NCI-H510A treated with DMSO at 0.1 percent for 48 hours (cell line): ENCODE measurements at regions not wholly inside any gene's neighbourhood (a gene's known extent, or its start where the extent isn't known, plus 50 kb on each side); places are given as distances from the start of the nearest gene placed in this dataset.
"Not testable (repeated sequence)": the region's sequence is repeated elsewhere in the genome, so short reads cannot be mapped to it uniquely, and the experiment has no call there.

Experiments
- DNase-seq: peaks from one replicate; lab custom pipeline; 2025; lab: John Stamatoyannopoulos, UW

DNA sequence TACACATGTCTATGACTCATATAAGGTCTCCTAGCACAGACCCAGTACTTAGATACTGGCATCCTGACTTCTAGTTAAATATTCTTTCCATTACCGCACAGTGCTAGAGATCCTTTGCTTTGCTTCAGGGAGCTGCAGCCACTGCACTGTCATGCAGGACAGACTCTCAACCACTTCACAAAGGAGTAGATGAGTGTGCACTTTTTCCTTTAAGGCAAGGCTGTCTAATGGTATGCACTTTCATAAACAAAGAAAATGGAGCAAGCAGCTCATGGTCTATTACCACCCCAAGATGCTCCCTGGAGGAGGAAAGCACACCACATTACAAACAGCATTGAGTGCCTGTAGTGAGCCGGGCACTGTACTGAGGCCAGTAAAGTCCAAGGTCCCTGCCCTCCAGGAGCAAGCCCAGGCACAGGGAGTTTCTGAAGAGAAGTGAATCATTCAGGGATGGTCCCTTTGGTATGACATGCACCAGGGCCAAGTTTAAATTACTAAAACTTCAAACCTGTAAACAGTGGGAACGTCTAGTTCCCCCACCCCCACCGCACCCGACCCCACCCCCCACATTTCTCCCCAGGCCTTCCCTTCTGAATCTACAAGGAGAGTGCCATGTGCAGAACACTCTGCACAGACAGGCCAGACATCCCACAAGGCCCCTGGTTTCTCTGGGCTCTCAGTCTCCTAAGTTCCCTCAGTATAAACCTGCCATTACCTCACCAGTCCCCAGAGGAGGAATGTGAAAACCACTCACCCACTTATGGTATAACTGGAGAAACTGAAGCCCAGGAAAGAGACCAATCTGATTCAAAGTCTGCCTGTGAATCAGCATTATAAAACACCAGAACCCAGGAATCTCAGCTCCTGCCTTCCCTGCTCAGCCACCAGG lies 107.8 kb upstream of the BCL6 start:
- DNase-seq, result no peak

DNA sequence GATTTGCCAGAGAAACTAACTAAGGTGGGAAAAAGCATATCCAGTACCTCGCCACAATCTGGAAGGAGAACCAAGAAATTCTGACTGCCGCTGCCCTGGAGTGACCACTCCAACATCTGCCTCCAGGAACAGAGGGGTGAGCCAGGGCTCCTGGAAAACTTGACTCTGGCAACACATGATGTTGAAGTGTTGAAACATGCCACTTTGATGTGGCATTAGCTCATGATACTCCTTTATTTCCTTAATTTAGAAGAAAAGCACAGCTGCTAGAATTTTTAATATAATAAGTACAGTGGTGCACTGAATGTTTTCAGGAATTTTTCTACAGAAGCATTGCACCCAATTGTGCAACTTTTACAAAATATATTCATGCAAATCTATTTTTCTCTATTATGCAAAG lies 109.9 kb upstream of the BCL6 start:
- no peak for DNase-seq

- no peak for DNase-seq
These were observed 111.3 kb upstream of the BCL6 start for GRCh38 chr3:187856555-187856954.

GRCh38 chr3:187858041-187858440 lies 112.8 kb upstream of the BCL6 start:
- DNase-seq, result no peak

- no peak for DNase-seq
These were observed 113.4 kb upstream of the BCL6 start for GRCh38 chr3:187858711-187859110.

- not testable (repeated sequence) for DNase-seq
These were observed 117.5 kb upstream of the BCL6 start for GRCh38 chr3:187862701-187863277.

DNA sequence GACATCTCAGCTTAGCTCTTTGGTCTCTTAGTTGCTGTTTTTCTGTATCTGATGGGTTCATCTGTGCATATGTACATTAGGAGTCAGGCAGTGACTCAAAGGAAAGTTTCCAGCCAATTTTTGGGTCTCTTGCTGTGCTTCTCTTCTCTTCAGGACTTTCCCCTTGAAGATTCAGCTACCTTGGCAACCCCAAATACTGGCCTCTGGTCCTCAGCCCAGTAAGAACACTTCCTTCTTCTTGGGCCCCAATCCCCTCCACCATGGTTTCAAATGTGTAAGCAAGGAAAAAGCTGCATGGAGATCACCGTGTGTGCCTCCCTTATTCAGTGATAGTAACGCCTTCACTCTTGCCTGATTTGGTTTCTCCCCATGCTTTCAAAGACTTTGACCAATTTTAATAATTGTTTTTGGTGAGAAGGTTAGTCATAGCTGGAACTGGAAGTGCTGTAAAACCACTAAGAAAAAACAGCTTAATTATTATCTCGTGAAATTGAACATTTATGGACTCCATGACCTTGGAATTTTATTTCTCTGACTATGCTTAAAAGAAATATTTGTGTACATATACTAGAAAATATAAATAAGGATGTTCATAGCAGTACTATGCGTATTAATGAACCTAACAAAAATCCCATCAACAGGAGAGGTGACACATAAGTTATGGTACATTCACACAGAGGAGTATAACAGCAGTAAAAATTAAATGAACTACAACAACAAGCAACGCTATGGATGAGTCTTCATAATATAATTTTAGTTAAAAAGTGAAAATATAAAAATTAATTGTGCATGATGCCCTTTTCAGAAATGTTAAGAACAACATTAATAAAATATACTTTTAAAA lies 125.3 kb upstream of the BCL6 start:
- DNase-seq, result no peak

- no peak for DNase-seq
These were observed 125.9 kb upstream of the BCL6 start for GRCh38 chr3:187871204-187871591.

DNA sequence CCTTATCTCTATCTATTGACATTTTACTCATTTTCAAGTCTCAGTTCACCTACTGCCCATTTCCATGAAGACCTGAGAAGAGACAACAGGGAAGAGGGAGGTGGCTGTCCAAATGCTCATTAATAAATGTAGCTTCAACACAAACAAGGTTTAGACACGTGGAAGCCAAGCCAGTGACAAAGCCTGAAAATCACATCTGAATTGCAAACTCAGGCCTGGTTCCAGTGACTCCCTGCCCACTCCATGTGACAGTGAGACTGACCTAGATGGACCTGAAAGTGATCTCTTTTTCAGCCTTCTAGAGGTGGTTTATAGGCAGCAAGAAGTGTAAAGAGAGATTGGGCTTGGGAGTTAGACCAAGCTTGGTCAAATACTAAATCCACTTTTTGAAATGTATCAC lies 126.6 kb upstream of the BCL6 start:
- no peak for DNase-seq

DNA sequence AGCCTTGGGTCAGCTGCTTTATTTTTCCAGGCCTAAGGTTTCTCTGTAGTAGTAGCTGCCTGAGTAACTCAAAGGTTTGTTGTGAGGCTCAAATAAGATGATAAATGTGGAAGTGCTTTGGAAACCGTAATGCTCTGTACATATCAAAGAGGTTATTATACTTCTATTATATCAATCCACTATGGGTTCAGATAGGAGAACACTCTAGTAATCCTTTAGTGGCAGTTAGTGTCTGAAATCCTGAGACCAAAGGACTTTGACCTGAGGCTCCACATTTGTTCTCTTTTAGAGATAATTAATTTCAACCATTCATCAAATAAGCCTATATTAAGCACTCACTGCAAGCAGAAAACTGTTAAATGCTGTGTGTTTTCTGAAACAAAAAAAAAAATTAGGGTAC lies 128.6 kb upstream of the BCL6 start:
- no peak for DNase-seq

GRCh38 chr3:187875863-187876262 lies 130.6 kb upstream of the BCL6 start:
- DNase-seq, result no peak

GRCh38 chr3:187878772-187879518 lies 133.7 kb upstream of the BCL6 start:
- DNase-seq, result peak; percentile 57

DNA sequence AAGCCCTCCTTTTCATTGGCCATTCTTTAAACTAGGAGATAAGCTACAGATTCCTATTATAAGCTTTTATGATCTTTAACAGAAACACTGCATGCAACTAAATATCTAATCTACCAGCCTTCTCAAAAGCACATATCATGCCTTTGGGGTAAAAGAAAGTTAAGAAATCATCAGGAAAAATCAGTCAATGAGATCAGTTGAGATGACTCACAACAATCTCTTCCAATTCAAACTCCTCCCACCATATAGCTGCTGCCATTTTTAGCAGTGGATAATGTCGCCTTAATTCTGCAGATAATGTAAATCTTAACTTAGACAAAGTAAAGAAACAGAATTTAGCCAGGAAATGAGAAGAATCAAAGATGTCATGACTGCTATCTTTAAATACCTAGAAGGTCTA lies 135.2 kb upstream of the BCL6 start:
- DNase-seq, result no peak

GRCh38 chr3:187880851-187881250 lies 135.6 kb upstream of the BCL6 start:
- no peak for DNase-seq

- DNase-seq, result no peak
These were observed 143.4 kb upstream of the BCL6 start for GRCh38 chr3:187888701-187889100.

DNA sequence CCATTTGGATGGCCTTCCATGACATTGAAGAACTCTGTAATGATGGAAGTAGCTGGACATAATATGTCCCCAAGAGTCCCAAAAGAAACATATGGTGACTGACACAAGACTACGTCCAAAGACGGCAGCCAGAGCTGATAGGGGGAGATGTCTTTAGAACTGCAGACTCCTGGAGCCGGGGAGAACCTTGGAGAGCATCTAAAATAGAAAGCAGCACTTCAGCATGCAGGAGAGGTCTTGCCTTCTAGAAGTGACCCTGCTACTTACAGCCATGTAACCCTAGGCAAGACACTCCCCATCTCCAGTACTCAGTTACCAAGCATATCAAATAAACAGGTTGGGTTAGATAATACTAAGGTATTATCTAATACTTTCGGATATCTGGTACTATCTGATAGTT lies 143.8 kb upstream of the BCL6 start:
- no peak for DNase-seq

DNA sequence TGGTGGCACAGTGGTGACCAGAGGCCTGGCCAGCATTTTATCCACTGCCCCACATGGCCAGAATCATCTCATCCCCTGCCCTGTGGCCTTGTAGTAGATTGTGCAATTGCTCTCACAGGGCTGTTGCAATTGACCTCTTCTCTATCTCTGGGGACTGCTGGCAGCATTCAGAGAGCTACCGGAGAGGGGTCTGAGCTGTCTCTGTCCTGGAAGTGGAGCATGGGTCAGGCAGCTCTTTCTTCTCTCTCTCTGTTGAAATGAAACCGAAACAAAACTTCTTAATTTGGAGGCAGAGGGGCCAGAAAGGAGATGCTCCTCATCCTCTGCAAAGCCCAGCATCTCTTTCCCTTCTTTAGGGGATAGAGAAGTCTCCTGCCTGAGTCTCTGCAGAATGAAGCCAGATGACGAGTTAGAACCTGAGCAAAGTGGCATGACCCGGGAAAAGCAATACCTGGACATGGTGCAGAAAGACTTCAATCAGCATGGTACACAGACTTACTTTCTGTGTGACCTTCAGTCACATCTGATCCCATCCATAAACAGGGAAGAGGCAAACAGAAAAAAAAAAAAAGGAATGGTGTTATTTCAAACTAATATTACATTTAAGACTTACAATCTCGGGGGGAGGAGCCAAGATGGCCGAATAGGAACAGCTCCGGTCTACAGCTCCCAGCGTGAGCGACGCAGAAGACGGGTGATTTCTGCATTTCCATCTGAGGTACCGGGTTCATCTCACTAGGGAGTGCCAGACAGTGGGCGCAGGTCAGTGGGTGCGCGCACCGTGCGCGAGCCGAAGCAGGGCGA lies 144.5 kb upstream of the BCL6 start:
- no peak for DNase-seq

DNA sequence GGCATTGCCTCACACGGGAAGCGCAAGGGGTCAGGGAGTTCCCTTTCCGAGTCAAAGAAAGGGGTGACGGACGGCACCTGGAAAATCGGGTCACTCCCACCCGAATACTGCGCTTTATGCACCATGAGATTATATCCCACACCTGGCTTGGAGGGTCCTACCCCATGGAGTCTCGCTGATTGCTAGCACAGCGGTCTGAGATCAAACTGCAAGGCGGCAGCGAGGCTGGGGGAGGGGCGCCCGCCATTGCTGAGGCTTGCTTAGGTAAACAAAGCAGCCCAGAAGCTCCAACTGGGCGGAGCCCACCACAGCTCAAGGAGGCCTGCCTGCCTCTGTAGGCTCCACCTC lies 145.1 kb upstream of the BCL6 start:
- not testable (repeated sequence) for DNase-seq

DNA sequence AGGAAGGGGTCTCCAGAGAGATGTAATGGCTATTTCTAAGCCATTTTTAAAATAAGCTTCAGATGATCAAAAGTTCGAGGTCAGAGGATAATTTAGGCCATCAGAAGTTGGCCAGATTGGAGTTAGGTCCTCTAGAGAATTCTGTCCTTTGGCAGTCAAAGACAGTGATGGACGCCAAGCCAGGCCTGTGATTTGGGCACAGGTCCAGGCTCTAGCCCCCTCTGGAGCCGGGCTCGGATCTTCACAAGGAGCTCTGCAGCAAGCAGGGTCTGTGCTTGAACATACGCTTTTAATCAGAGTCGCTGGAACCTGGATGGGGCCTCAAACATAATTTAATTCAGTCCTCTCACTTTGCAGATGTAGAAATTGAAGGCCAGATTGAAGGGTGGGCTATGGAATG lies 151.4 kb upstream of the BCL6 start:
- no peak for DNase-seq

DNA sequence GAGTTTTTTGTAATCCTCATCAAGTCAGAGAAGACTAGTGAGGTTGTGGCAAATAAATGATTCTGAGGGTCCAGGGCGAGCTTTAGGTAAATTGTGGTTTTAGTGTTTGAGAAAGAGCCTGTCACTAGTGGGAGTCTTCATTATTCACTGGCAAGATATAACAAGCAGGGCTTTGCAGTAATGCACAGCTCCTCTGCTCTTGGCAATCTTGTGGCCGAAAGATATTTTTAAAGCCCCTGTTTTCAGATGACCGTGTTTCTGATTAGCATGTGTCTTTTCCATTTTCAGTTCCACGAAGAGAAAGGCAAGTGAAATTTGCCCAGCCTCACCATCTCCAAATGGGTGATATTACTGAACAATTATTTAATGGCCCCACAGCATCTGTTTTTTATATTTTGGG lies 154.0 kb upstream of the BCL6 start:
- no peak for DNase-seq

GRCh38 chr3:187900993-187901755 lies 155.9 kb upstream of the BCL6 start:
- DNase-seq, result peak; percentile 55
